GM18951 (cell line): ENCODE measurements at regions not wholly inside any gene's neighbourhood (a gene's known extent, or its start where the extent isn't known, plus 50 kb on each side); places are given as distances from the start of the nearest gene placed in this dataset.
"Not testable (repeated sequence)": the region's sequence is repeated elsewhere in the genome, so short reads cannot be mapped to it uniquely, and the experiment has no call there.

Experiments
- POLR2A ChIP-seq: IDR thresholded peaks from 4 replicates; pipeline ENCODE4 v1.6.1; 2011; ENCODE audit warnings: mild to moderate bottlenecking; ENCODE audit not compliant: insufficient read length, insufficient read depth; ENCODE audit errors: extremely low read depth
- in situ Hi-C: fragments of 300-500 bp; cut with MboI; formaldehyde crosslinking; loops from one replicate; pipeline ENCODE4 v1.12.0; 2022; ENCODE audit warnings: low sequenced_read_pairs, mixed read lengths, inconsistent platforms; ENCODE audit not compliant: unreplicated experiment

DNA sequence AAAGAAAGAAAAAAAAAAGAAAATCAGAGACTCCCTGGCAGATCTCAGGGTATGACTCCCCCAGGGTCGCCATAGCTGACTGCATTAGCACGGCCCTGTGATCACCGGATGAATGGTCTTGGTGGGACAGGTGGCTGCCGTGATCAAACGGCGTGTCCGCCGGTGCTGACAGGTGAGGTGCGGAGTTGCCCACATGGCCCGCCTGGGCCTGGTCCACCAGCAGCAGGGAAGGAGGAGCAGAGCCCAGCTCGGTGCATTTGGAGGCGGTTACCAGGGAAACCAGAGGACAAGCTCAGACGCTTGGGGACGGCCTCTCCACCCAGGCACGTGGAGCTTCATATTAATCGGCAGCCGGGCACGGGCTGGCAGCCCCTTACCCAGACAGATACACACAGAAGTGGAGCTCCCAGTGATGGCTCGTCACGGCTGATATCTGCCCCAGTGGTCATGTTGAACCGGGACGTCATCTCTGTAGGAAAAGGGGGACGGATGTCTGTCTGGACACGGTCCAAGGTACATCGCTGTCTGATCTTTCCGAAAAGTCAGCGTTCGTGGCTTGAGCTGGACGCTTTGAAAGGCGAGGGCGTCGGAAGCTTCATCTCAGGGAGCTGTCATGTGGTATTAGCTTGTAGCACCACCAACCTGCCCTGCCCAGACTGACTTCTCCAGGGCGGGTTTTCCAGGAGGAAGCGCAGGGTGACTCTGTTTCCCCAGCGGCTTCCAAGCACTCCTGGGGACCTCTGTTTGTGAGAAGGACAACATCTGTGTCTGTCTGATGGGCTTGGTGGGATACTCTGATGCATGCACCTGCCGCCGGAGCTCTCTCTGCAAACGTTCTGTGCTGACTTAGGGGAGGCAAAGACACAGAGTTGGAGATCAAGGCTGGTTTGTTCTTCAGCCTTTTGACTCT lies 180.7 kb downstream of the CRLF2 start:
- in situ Hi-C loops: no loop called here
- no peak for TF ChIP-seq POLR2A

DNA sequence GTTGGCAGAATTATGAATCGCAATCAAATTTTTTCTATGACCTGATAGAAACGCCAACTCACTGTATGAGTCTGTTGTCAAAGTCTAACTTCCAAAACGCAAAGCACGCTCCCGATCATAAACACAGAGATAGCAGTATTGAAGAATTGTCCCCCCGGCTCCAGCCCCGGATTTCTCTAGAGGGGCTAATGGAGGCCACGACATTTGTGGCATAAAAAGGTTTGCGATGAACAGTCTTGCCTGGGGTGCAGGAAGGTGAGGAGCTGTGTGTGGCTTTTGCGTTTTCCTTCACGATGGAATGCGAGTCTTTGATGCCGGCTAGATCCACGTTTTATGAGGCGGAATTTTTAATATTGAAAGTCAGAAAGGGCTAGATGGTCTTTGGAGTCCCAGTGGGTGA lies 183.0 kb downstream of the CRLF2 start:
- in situ Hi-C loops: no loop called here
- TF ChIP-seq POLR2A: no peak

DNA sequence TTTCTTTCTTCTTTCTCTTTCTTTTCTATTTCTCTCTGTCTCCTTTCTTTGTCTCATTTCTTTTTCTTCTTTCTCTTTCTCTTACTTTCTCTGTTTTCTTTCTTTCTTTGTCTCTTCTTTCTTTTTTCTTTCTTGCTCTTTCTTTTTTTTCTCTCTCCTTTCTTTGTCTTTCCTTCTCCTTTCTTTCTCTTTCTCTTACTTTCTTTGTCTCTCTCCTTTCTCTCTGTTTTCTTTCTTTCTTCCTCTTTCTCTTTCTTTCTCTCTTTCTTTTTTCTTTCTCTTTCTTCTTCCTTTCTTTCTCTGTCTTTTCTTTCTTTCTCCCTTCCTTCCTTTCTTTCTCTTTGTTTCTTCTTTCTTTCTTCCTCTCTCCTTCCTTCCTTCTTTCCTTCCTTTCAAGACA lies 184.8 kb downstream of the CRLF2 start:
- in situ Hi-C loops: no loop called here
- TF ChIP-seq POLR2A: no peak

DNA sequence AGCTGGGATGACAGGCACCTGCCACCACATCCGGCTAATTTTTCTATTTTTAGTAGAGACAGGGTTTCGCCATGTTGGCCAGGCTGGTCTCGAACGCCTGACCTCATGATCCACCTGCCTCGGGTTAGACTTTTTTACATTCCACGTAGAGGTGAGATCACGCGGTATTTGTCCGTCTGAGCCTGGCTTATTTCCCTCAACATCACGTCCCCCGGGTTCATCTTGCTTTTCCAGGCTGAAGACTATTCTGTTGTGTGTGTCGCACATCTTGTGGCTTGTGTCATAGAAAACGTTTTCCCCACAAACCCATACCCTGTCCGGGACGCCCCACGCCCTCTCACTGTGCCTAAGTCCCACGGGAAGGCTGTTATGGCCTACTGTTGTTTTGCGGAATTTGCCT lies 185.3 kb downstream of the CRLF2 start:
- in situ Hi-C loops: no loop called here
- TF ChIP-seq POLR2A: no peak

DNA sequence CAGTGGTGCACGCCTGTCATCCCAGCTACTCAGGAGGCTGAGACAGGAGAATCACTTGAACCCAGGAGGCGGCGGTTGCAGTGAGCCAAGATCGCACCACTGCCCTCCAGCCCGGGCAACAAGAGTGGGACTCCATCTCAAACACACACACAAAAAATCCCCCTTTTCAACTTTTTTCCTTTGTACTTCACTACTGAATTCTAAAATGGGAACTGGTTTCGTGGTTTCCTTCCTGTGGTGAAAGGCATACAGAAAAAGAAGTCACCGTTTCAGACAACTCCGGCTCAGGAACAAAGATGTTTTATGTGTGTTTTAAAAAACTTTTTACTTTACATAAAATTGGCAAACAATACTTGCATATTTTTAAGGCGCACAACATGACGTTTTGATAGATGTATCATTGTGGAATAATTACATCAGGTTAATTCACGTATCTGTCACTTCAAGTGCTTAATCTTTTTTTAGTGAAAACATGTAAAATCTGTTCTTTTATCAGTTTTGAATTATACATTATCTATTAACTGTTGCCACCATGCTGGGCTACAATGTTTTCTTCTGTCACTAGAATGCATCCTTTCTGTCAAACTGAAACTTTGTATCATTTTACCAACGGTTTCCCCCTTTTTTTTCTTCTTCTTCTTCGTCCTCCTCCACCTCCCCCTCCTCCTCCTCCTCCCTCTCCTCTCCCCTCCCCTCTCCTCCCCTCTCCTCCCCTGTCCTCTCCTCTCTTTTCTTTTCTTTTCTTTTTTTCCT lies 186.0 kb downstream of the CRLF2 start:
- no peak for TF ChIP-seq POLR2A

DNA sequence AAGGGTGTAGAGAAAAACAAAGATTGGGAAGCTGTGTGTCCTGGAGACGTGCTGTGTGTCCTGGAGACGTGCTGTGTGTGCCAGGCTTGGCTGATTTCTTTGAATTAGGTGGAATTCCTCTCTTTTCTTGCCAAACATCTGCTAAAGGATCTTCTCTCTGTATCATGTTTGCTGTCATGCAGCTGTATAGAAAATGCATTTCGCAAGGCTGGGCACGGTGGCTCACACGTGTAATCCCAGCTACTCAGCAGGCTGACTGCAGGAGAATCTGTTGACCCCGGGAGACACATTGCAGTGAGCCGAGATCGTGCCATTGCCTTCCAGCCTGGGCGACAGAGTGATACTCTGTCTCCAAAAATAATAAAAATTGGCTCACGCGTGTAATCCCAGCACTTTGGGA lies 187.0 kb downstream of the CRLF2 start:
- in situ Hi-C loops: no loop called here

More for the DNA sequence above, 186.0 kb downstream of the CRLF2 start:
- in situ Hi-C loops: no loop called here

DNA sequence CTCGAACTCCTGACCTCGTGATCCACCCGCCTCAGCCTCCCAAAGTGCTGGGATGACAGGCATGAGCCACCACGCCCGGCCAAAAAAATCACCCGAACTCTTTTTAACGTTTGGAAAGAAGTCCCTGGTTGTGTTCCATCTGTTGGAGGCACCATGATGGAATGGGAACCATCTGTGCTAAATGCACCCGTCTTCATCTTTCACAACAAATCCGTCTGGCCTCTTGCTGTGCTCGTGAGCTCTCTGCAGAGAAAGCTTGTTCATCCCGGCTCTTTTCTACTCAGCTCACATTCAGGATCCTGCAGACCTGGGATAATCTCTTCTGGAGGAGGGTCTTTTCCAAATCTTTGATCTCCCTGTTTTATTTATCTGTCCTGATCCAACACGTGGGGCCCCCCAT lies 188.8 kb downstream of the CRLF2 start:
- no peak for TF ChIP-seq POLR2A
- in situ Hi-C loops: no loop called here

More for the DNA sequence above, 187.0 kb downstream of the CRLF2 start:
- TF ChIP-seq POLR2A: no peak

DNA sequence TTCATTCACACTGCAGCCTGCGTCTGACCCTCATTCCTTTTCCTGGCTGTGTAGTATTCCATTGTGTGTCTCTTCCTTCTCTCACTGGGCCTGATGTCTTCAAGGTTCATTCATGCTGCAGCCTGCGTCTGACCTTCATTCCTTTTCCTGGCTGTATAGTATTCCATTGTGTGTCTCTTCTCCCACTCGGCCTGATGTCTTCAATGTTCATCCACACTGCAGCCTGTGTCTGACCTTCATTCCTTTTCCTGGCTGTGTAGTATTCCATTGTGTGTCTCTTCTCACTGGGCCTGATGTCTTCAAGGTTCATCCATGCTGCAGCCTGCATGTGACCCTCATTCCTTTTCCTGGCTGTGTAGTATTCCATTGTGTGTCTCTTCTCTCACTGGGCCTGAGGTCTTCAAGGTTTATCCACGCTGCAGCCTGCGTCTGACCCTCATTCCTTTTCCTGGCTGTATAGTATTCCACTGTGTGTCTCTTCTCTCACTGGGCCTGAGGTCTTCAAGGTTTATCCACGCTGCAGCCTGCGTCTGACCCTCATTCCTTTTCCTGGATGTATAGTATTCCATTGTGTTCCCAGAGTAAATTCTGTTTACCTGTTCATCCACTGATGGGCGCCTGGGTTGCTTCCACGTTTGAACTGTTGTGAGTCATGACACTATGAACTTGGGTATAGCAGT lies 191.0 kb downstream of the CRLF2 start:
- in situ Hi-C loops: not testable (repeated sequence)

DNA sequence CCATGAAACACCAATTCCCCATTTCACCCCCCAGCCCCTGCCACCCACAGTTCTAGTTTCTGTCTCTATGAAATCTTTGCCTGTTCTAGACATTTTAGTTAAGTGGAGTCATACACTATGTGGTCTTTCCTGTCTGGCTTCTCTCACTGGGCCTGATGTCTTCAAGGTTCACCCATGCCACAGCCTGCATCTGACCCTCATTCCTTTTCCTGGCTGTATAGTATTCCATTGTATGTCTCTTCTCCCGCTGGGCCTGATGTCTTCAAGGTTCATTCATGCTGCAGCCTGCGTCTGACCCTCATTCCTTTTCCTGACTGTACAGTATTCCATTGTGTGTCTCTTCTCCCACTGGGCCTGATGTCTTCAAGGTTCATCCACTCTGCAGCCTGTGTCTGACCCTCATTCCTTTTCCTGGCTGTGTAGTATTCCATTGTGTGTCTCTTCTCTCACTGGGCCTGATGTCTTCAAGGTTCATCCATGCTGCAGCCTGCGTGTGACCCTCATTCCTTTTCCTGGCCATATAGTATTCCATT lies 191.7 kb downstream of the CRLF2 start:
- in situ Hi-C loops: no loop called here
- TF ChIP-seq POLR2A: no peak

DNA sequence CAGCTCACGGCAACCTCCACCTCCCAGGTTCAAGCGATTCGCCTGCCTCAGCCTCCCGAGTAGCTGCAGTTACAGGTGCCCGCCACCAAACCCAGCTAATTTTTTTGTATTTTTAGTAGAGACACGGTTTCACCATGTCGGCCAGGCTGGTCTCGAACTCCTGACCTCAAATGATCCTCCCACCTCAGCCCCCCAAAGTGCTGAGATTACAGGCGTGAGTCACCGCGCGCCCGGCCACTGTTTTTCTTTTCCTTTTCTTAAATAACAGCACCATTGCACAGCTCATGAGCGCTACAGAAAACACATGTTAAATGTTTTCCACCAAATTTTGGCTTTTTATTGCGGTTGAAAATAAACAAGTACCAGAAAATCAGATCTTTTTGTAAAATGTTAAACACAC lies 195.5 kb downstream of the CRLF2 start:
- in situ Hi-C loops: not testable (repeated sequence)

DNA sequence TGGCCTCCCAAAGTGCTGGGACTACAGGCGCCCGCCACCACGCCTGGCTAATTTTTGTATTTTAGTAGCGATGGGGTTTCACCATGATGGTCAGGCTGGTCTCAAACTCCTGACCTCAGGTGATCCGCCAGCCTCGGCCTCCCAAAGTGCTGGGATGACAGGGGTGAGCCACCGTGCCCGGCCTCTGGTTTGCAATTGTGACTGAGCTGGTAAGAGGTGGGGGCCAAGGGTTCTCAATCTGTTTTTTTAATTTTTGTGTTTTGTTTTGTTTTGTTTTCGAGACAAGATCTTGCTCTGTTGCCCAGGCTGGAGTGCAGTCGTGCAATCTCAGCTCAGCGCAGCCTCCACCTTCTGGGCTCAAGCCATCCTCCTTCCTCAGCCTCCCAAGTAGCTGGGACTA lies 196.2 kb downstream of the CRLF2 start:
- in situ Hi-C loops: not testable (repeated sequence)

DNA sequence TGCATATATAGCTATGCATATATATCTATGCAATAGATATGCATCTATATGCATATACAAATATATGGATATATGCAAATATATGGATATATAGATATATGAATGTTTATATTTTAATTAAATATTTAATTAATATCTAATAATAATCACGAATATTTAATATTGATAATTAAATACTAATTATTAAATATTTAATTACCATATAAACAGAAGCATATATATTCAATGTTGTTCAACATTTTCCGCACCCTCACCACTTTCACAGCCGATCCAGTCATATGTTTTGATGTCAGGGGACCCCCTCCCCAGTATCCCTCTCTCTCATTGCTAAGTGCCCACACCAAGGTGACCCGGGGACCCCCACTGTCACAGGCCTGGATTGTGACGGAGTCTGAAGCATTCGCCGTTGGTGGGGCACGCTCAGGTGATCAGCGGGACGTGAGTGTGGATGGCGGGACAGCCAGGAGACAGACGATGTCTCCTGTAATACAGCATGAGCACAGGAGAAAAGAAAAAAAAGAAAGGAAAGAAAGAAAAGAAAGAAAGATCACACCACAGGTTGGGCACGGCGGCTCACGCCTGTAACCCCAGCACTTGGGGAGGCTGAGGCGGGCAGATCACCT lies 199.7 kb downstream of the CRLF2 start:
- in situ Hi-C loops: no loop called here

DNA sequence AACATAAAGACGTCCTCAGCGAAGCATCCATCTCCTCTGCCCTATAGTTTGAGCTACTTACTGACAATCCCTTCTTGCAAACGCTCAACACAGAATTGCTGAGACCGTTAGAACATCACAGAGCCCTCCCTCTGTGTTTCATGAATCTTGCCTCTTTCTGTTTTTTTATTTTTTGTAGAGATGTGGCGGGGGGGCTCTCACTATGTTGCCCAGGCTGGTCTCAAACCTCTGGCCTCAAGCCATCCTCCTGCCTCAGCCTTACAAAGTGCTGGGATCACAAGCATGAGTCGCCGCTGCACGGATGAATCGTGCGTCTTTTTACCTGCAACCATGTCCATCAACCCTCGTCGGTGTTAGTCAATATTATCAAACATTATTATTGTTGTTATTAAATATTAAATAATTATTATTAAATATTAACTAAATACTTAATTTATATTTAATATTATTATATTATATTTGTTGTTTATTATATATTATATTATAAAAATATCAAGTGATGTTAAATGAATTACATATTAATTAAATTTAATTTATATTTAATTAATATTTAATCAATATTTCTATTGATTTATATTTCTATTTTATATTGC lies 200.7 kb downstream of the CRLF2 start:
- TF ChIP-seq POLR2A: no peak
- in situ Hi-C loops: no loop called here

More for the DNA sequence above, 199.7 kb downstream of the CRLF2 start:
- no peak for TF ChIP-seq POLR2A
